Vagina (tissue), 2 donors: ENCODE measurements at regions not wholly inside any gene's neighbourhood (a gene's known extent, or its start where the extent isn't known, plus 50 kb on each side); places are given as distances from the start of the nearest gene placed in this dataset.

Experiments
- DNase-seq, 2 donors: peaks; one replicate each; pipeline ENCODE4 v3.0.0-alpha.2; 2017; ENCODE audit errors: extremely low spot score in 2 of 2
- H3K27ac ChIP-seq: fragments of 200-600 bp; sonication (generic); one replicate; pipeline ENCODE4 v1.5.1; 2019
- H3K27me3 ChIP-seq: fragments of 200-600 bp; sonication (generic); one replicate; pipeline ENCODE4 v1.5.1; 2019
- H3K36me3 ChIP-seq, 2 donors: fragments of 200-600 bp; sonication (generic); one replicate each; pipeline ENCODE4 v1.5.1; 2017 to 2019
- H3K4me1 ChIP-seq: fragments of 200-600 bp; sonication (generic); one replicate; pipeline ENCODE4 v1.5.1; 2019
- H3K4me3 ChIP-seq, 2 donors: fragments of 200-600 bp; sonication (generic); 1 replicate in 1 of 2; 2 replicates in 1 of 2; pipeline ENCODE4 v1.5.1; 2016 to 2019
- H3K9me3 ChIP-seq: fragments of 200-600 bp; sonication (generic); one replicate; pipeline ENCODE4 v1.5.1; 2019
- CTCF ChIP-seq, 3 experiments: fragments of 450-650 bp in 2 of 3; fragments of 200-600 bp in 1 of 3; sonication (generic) in 1 of 3; IDR thresholded peaks; one replicate each; pipeline ENCODE4 v1.5.1; 2017 to 2019; ENCODE audit warnings: antibody characterized with exemption in 3 of 3, mild to moderate bottlenecking in 2 of 3, moderate library complexity in 2 of 3
- POLR2A ChIP-seq, 2 donors: fragments of 450-650 bp; IDR thresholded peaks; one replicate each; pipeline ENCODE4 v1.6.1; 2017; ENCODE audit warnings: antibody characterized with exemption in 2 of 2, mild to moderate bottlenecking in 2 of 2, moderate library complexity in 2 of 2
- POLR2AphosphoS5 ChIP-seq, 2 donors: sonication (generic); formaldehyde crosslinking; IDR thresholded peaks; one replicate each; pipeline ENCODE4 v1.9.0; 2017; ENCODE audit warnings: antibody characterized with exemption in 2 of 2, mild to moderate bottlenecking in 2 of 2, low read depth in 1 of 2; ENCODE audit not compliant: insufficient read depth in 1 of 2
- intact Hi-C: fragments of 100-400 bp; cut with DNase I; formaldehyde crosslinking; loops from one replicate; pipeline ENCODE4 v1.15.1; 2023

GRCh38 chr4:79206660-79207059, 119.2 kb downstream of the NAA11 start:
- DNase-seq = no peak
- Histone ChIP-seq H3K4me3 (no peak overlapping the region), H3K36me3 (no peaks in the 10 kb centered on the region), H3K27me3 (no peaks in the 10 kb centered on the region), H3K9me3 (no peaks in the 10 kb centered on the region), H3K27ac (no peak overlapping the region), H3K4me1 (no peaks in the 10 kb centered on the region)
- TF ChIP-seq CTCF (IDR thresholded peaks at IDR 0.05) = no peak
- TF ChIP-seq POLR2A (IDR thresholded peaks at IDR 0.05) = no peak
- no peak for TF ChIP-seq POLR2AphosphoS5 (IDR thresholded peaks at IDR 0.05; ENCODE audit: insufficient read depth in 1 of 2, low read depth in 1 of 2)
- intact Hi-C loops = no loop called here

- TF ChIP-seq CTCF (IDR thresholded peaks at IDR 0.05) (no peak), POLR2AphosphoS5 (IDR thresholded peaks at IDR 0.05; ENCODE audit: insufficient read depth in 1 of 2, low read depth in 1 of 2) (no peak), POLR2A (IDR thresholded peaks at IDR 0.05) (no peak)
- Histone ChIP-seq H3K27ac (no peak overlapping the region), H3K4me3 (no peak overlapping the region), H3K27me3 (no peaks in the 10 kb centered on the region), H3K4me1 (no peaks in the 10 kb centered on the region), H3K36me3 (no peaks in the 10 kb centered on the region), H3K9me3 (no peaks in the 10 kb centered on the region)
- intact Hi-C loops = no loop called here
- DNase-seq = no peak
Measured at GRCh38 chr4:79205121-79205520, 120.7 kb downstream of the NAA11 start.

GRCh38 chr4:79201971-79202370, 123.9 kb downstream of the NAA11 start:
- Histone ChIP-seq H3K36me3 (no peaks in the 10 kb centered on the region), H3K4me1 (peaks cover 4% of the 10 kb centered on the region), H3K4me3 (no peak overlapping the region), H3K27ac (no peak overlapping the region), H3K9me3 (no peaks in the 10 kb centered on the region), H3K27me3 (no peaks in the 10 kb centered on the region)
- DNase-seq = no peak
- intact Hi-C loops = no loop called here
- TF ChIP-seq CTCF (IDR thresholded peaks at IDR 0.05) = no peak
- TF ChIP-seq POLR2AphosphoS5 (IDR thresholded peaks at IDR 0.05; ENCODE audit: insufficient read depth in 1 of 2, low read depth in 1 of 2) = no peak
- TF ChIP-seq POLR2A (IDR thresholded peaks at IDR 0.05) = no peak

- intact Hi-C loops = no loop called here
- Histone ChIP-seq H3K27me3 (no peaks in the 10 kb centered on the region), H3K4me3 (no peak overlapping the region), H3K36me3 (no peaks in the 10 kb centered on the region), H3K27ac (no peak overlapping the region), H3K9me3 (no peaks in the 10 kb centered on the region), H3K4me1 (peaks cover 4% of the 10 kb centered on the region)
- no peak for TF ChIP-seq POLR2A (IDR thresholded peaks at IDR 0.05)
- no peak for TF ChIP-seq POLR2AphosphoS5 (IDR thresholded peaks at IDR 0.05; ENCODE audit: insufficient read depth in 1 of 2, low read depth in 1 of 2)
- TF ChIP-seq CTCF (IDR thresholded peaks at IDR 0.05) = no peak
- no peak for DNase-seq
Measured at GRCh38 chr4:79199743-79200142, 126.1 kb downstream of the NAA11 start.

GRCh38 chr4:79198951-79199587, 126.8 kb downstream of the NAA11 start:
- no peak overlapping the region for H3K4me3 ChIP-seq
- H3K9me3 ChIP-seq = no peaks in the 10 kb centered on the region
- no peak for TF ChIP-seq CTCF (IDR thresholded peaks at IDR 0.05)
- H3K27ac ChIP-seq = no peak overlapping the region
- no peaks in the 10 kb centered on the region for H3K36me3 ChIP-seq
- DNase-seq = no peak
- H3K4me1 ChIP-seq = peaks cover 4% of the 10 kb centered on the region
- H3K27me3 ChIP-seq = no peaks in the 10 kb centered on the region
- intact Hi-C loops = no loop called here
